H1 (cell line): ENCODE measurements at regions not wholly inside any gene's neighbourhood (a gene's known extent, or its start where the extent isn't known, plus 50 kb on each side); places are given as distances from the start of the nearest gene placed in this dataset.

Experiments
- CTCF ChIA-PET: fragments of 300-600 bp; sonication (Branson Sonifier 250); formaldehyde crosslinking; loops from one replicate; lab custom pipeline; 2021; ENCODE audit not compliant: partially characterized antibody; lab: Charles Lee
- POLR2A ChIA-PET: fragments of 300-600 bp; sonication (Branson Sonifier 250); formaldehyde crosslinking; loops from one replicate; lab custom pipeline; 2021; ENCODE audit warnings: inconsistent platforms; ENCODE audit not compliant: partially characterized antibody; lab: Charles Lee
- DNase-seq, 2 experiments: peaks; one replicate each; pipeline versions ENCODE4 v3.0.0 to v3.0.0-alpha.2; 2010 to 2022; ENCODE audit warnings: low spot score in 2 of 2, low read depth in 1 of 2, mixed read lengths in 1 of 2
- FAIRE-seq: peaks from 2 replicates; lab custom pipeline; 2011; peaks lifted over from hg19 to GRCh38; lab: Jason Lieb, UNC
- H2AFZ ChIP-seq: 2 replicates; pipeline ENCODE4 v1.8.1; 2012; ENCODE audit warnings: low read length, inconsistent platforms
- H2AK5ac ChIP-seq: 2 replicates; pipeline ENCODE4 v1.6.1; 2013; ENCODE audit warnings: low read depth, low read length
- H2BK120ac ChIP-seq: replicated peaks from 2 replicates; pipeline ENCODE3; 2013; ENCODE audit warnings: low read depth, low read length, inconsistent platforms
- H2BK12ac ChIP-seq: 2 replicates; pipeline ENCODE4 v1.6.1; 2013; ENCODE audit warnings: low read depth, low read length
- H2BK15ac ChIP-seq: 2 replicates; pipeline ENCODE4 v1.6.1; 2013; ENCODE audit warnings: low read length
- H2BK20ac ChIP-seq: 2 replicates; pipeline ENCODE4 v1.6.1; 2013; ENCODE audit warnings: low read length
- H2BK5ac ChIP-seq: 2 replicates; pipeline ENCODE4 v1.6.1; 2013; ENCODE audit warnings: low read depth, low read length
- H3K14ac ChIP-seq: 2 replicates; pipeline ENCODE4 v1.6.1; 2013; ENCODE audit warnings: inconsistent platforms; ENCODE audit not compliant: insufficient read length
- H3K18ac ChIP-seq: 2 replicates; pipeline ENCODE4 v1.6.1; 2013; ENCODE audit warnings: low read length; ENCODE audit errors: extremely low read depth
- H3K23ac ChIP-seq: 2 replicates; pipeline ENCODE4 v1.6.1; 2013; ENCODE audit warnings: inconsistent platforms; ENCODE audit not compliant: insufficient read length
- H3K23me2 ChIP-seq: 2 replicates; pipeline ENCODE4 v1.6.1; 2013; ENCODE audit warnings: low read depth, low read length
- H3K27ac ChIP-seq: 2 replicates; pipeline ENCODE4 v1.6.1; 2011; ENCODE audit warnings: low read depth, low read length, inconsistent platforms
- H3K27me3 ChIP-seq, 4 experiments: replicated peaks in 1 of 4; 1 replicate in 1 of 4; 2 replicates in 3 of 4; pipeline versions ENCODE4 v1.6.1 to v1.8.1; 2011 to 2013; ENCODE audit warnings: low read length in 3 of 4, mild to moderate bottlenecking in 3 of 4, inconsistent platforms in 2 of 4, mixed read lengths in 2 of 4, moderate library complexity in 1 of 4; ENCODE audit not compliant: control insufficient read depth in 3 of 4, insufficient read depth in 3 of 4; ENCODE audit errors: extremely low read depth in 1 of 4
- H3K36me3 ChIP-seq, 4 experiments: 2 replicates each; pipeline versions ENCODE4 v1.6.1 to v1.8.1; 2011 to 2013; ENCODE audit warnings: mild to moderate bottlenecking in 4 of 4, low read length in 3 of 4, moderate library complexity in 2 of 4, control low read depth in 1 of 4, inconsistent platforms in 1 of 4; ENCODE audit not compliant: insufficient read depth in 4 of 4, control insufficient read depth in 2 of 4
- H3K4ac ChIP-seq: replicated peaks from 2 replicates; pipeline ENCODE3; 2013; ENCODE audit warnings: low read length, low read depth, mixed read lengths, inconsistent platforms; ENCODE audit not compliant: insufficient read length
- H3K4me1 ChIP-seq, 4 experiments: replicated peaks in 1 of 4; 1 replicate in 1 of 4; 2 replicates in 3 of 4; pipeline versions ENCODE4 v1.6.1 to v1.8.1; 2011 to 2013; ENCODE audit warnings: low read length in 3 of 4, inconsistent platforms in 2 of 4, mixed read lengths in 1 of 4; ENCODE audit not compliant: insufficient read depth in 4 of 4, control insufficient read depth in 3 of 4
- H3K4me2 ChIP-seq, 2 experiments: 2 replicates each; pipeline versions ENCODE4 v1.6.1 to v1.8.1; 2011 to 2013; ENCODE audit warnings: low read depth in 2 of 2, low read length in 2 of 2, control low read depth in 1 of 2, inconsistent platforms in 1 of 2, mild to moderate bottlenecking in 1 of 2; ENCODE audit not compliant: insufficient read depth in 1 of 2
- H3K4me3 ChIP-seq, 4 experiments: fragments of 200-600, 300-600 bp in 1 of 4; sonication (generic), shearing (Covaris generic), sonication (Bioruptor Twin) in 1 of 4; 2 replicates each; pipeline versions ENCODE4 v1.5.1 to v1.8.1; 2011 to 2016; ENCODE audit warnings: low read length in 4 of 4, low read depth in 3 of 4, control low read depth in 2 of 4, inconsistent platforms in 2 of 4, mild to moderate bottlenecking in 2 of 4, mixed read lengths in 1 of 4, moderate library complexity in 1 of 4; ENCODE audit not compliant: insufficient read depth in 2 of 4; ENCODE audit errors: extremely low read depth in 1 of 4
- H3K56ac ChIP-seq: replicated peaks from 2 replicates; pipeline ENCODE3; 2013; ENCODE audit warnings: low read depth, mild to moderate bottlenecking, mixed read lengths, low read length, inconsistent platforms; ENCODE audit not compliant: insufficient read length
- H3K79me1 ChIP-seq: 2 replicates; pipeline ENCODE4 v1.6.1; 2013; ENCODE audit warnings: low read depth, low read length, control low read depth
- H3K79me2 ChIP-seq, 2 experiments: 2 replicates each; pipeline versions ENCODE4 v1.6.1 to v1.8.1; 2012 to 2013; ENCODE audit warnings: low read length in 2 of 2, mild to moderate bottlenecking in 2 of 2, inconsistent platforms in 1 of 2; ENCODE audit not compliant: insufficient read depth in 2 of 2, control insufficient read depth in 1 of 2
- H3K9ac ChIP-seq, 4 experiments: replicated peaks in 1 of 4; 1 replicate in 1 of 4; 2 replicates in 3 of 4; pipeline versions ENCODE4 v1.6.1 to v1.8.1; 2011 to 2013; ENCODE audit warnings: low read depth in 3 of 4, low read length in 3 of 4, control low read depth in 2 of 4, mild to moderate bottlenecking in 2 of 4, moderate library complexity in 2 of 4, inconsistent platforms in 1 of 4; ENCODE audit errors: extremely low read depth in 1 of 4
- H3K9me3 ChIP-seq, 2 experiments: 2 replicates each; pipeline versions ENCODE4 v1.6.1 to v1.8.1; 2012 to 2013; ENCODE audit warnings: mild to moderate bottlenecking in 2 of 2, moderate library complexity in 2 of 2, control low read depth in 1 of 2, inconsistent platforms in 1 of 2, low read depth in 1 of 2, low read length in 1 of 2, mixed read lengths in 1 of 2; ENCODE audit not compliant: insufficient read depth in 2 of 2
- H4K20me1 ChIP-seq, 2 experiments: replicated peaks in 1 of 2; 2 replicates each; pipeline versions ENCODE3 to v1.8.1; 2011 to 2013; ENCODE audit warnings: inconsistent platforms in 2 of 2, low read length in 2 of 2, mild to moderate bottlenecking in 1 of 2; ENCODE audit not compliant: insufficient read depth in 2 of 2, control insufficient read depth in 1 of 2
- H4K5ac ChIP-seq: 2 replicates; pipeline ENCODE4 v1.6.1; 2013; ENCODE audit warnings: low read length, low read depth, mixed read lengths, inconsistent platforms; ENCODE audit not compliant: insufficient read length
- H4K8ac ChIP-seq: 2 replicates; pipeline ENCODE4 v1.8.0; 2013; ENCODE audit warnings: mild to moderate bottlenecking, moderate library complexity, low read length, inconsistent platforms; ENCODE audit not compliant: insufficient read depth; ENCODE audit errors: extremely low read depth
- H4K91ac ChIP-seq: replicated peaks from 2 replicates; pipeline ENCODE3; 2013; ENCODE audit warnings: low read length, mixed read lengths, inconsistent platforms; ENCODE audit not compliant: insufficient read length
- EGR1 ChIP-seq: IDR thresholded peaks from 2 replicates; pipeline ENCODE4 v1.6.1; 2011; ENCODE audit warnings: low read depth, low read length, borderline replicate concordance
- FOSL1 ChIP-seq: IDR thresholded peaks from 2 replicates; pipeline ENCODE4 v1.6.1; 2011; ENCODE audit warnings: mild to moderate bottlenecking, low read depth, low read length, moderate library complexity; ENCODE audit not compliant: insufficient read depth
- GABPA ChIP-seq: IDR thresholded peaks from 2 replicates; pipeline ENCODE4 v1.6.1; 2011; ENCODE audit warnings: mild to moderate bottlenecking, low read length, moderate library complexity, borderline replicate concordance; ENCODE audit not compliant: insufficient read depth
- KDM4A ChIP-seq: IDR thresholded peaks from one replicate; pipeline ENCODE4 v1.7.1; 2012; ENCODE audit warnings: low read depth, mild to moderate bottlenecking, moderate library complexity, low read length, inconsistent platforms; ENCODE audit not compliant: severe bottlenecking
- NANOG ChIP-seq: IDR thresholded peaks from 2 replicates; pipeline ENCODE4 v1.6.1; 2011; ENCODE audit warnings: low read length, low read depth, mild to moderate bottlenecking, inconsistent platforms; ENCODE audit not compliant: insufficient read depth, poor library complexity, severe bottlenecking

DNA sequence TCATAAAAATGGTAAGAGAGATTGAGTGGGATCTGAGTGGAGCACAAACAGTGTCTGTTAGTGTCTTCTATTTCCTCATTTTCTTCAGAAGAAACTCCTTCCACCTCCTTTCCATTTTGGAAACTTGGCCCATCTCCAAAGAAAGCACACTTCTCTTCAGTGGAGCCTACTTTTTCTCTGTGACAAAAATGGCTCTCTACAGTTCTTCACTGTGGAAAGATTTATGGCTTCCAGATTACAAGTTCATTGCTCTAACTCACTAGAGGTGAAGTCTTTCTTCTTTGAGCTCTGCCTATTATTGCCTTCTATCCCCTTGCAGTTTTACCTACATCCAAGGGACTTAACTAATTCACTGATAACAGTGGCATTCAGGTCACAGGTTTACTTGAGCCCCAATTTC is 325.8 kb downstream of the ANTXR2 start:
- Histone ChIP-seq H4K91ac (no peak overlapping the region), H3K36me3 (no peaks in the 10 kb centered on the region), H3K79me2 (no peaks in the 10 kb centered on the region), H3K9ac (no peak overlapping the region), H2BK12ac (no peak overlapping the region), H3K27me3 (no peaks in the 10 kb centered on the region), H3K4me1 (no peaks in the 10 kb centered on the region), H2BK15ac (no peak overlapping the region), H3K18ac (no peak overlapping the region), H2AK5ac (no peak overlapping the region), H2BK120ac (no peak overlapping the region), H3K9me3 (no peaks in the 10 kb centered on the region), H2BK20ac (no peak overlapping the region), H3K4me3 (no peak overlapping the region), H2BK5ac (no peak overlapping the region), H3K79me1 (no peaks in the 10 kb centered on the region), H3K14ac (no peak overlapping the region), H3K56ac (no peak overlapping the region), H3K23ac (no peak overlapping the region), H3K4me2 (no peak overlapping the region), H2AFZ (no peak overlapping the region), H3K4ac (no peak overlapping the region), H4K8ac (no peak overlapping the region), H3K23me2 (no peaks in the 10 kb centered on the region), H4K20me1 (no peaks in the 10 kb centered on the region), H3K27ac (no peak overlapping the region), H4K5ac (no peak overlapping the region)
- ChIA-PET POLR2A (no interaction called here), CTCF (no interaction called here)
- FAIRE-seq (no peak), DNase-seq (no peak)
- no peak for TF ChIP-seq NANOG
- no peak for TF ChIP-seq EGR1
- no peak for TF ChIP-seq KDM4A
- no peak for TF ChIP-seq FOSL1
- no peak for TF ChIP-seq GABPA
